ENCODE measurements at regions not wholly inside any gene's neighbourhood (a gene's known extent, or its start where the extent isn't known, plus 50 kb on each side); places are given as distances from the start of the nearest gene placed in this dataset.

DNA sequence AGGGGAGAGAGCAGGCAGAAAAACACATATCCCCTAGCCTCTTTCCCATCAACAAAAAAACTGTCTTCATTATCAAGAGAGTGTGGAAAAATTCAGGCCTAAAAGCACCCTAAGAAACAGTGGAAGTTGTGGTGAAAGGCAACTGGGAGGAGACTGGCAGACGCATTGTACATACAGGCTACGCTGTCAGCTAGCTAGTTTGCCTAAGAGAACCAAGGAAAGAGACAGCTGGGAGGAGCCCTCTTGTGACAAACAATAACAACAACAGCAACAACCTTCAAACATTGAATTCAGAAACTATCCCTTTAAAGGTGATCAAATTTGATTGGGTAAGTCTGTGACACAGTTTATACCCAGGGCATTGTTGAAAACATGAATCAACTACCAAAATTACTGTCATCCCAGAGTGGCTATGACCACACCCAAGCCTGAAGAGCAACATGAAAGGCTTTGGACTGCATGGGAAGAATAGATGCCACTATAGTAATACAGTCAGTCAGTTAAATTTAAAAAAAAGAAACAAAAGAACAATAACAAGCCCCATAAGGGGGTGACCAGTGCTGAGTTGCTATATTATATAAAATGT, 88.9 kb upstream of the CRIM1 start:
- no peak overlapping the region for H3K27ac ChIP-seq
- TF ChIP-seq, protein P1, sequence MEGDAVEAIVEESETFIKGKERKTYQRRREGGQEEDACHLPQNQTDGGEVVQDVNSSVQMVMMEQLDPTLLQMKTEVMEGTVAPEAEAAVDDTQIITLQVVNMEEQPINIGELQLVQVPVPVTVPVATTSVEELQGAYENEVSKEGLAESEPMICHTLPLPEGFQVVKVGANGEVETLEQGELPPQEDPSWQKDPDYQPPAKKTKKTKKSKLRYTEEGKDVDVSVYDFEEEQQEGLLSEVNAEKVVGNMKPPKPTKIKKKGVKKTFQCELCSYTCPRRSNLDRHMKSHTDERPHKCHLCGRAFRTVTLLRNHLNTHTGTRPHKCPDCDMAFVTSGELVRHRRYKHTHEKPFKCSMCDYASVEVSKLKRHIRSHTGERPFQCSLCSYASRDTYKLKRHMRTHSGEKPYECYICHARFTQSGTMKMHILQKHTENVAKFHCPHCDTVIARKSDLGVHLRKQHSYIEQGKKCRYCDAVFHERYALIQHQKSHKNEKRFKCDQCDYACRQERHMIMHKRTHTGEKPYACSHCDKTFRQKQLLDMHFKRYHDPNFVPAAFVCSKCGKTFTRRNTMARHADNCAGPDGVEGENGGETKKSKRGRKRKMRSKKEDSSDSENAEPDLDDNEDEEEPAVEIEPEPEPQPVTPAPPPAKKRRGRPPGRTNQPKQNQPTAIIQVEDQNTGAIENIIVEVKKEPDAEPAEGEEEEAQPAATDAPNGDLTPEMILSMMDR (conservative IDR thresholded peaks at IDR 0.05) = no peak

DNA sequence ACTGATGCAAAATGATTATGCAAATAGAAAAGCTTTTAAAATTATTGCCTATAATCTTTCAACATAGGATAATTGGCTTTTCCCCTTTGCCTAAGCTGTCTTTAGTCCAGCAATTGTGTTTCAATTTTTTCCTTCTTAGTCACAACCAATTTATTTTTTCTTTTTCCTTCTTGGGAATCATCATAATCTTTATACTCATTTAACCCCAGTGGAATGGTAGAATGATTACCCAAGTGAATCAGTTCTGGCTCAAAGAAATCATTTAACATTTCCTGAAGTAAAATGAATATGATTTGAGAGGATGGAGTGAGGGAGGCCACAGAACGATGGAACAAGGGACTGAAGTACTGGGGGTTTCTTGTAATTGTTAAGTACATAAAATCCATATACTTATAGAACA, 93.0 kb upstream of the CRIM1 start:
- no peak overlapping the region for H3K27ac ChIP-seq
- TF ChIP-seq, protein P1 (conservative IDR thresholded peaks at IDR 0.05) = no peak

DNA sequence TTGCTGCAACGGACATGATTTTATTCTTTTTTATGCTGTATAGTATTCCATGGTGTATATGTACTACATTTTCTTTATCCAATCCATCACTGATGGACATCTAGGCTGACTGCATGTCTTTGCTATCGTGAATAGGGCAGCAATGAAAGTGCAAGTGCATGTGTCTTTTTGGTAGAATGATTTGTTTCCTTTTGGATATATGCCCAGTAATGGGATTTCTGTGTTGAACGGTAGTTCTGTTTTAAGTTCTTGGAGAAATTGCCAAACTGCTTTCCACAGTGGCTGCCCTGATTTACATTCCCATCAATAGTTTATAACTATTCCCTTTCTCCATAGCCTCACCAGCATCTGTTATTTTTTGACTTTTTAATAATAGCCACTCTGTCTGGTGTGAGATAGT, 99.7 kb upstream of the CRIM1 start:
- TF ChIP-seq, protein P1 (conservative IDR thresholded peaks at IDR 0.05) = no peak
- H3K27ac ChIP-seq = no peak overlapping the region

DNA sequence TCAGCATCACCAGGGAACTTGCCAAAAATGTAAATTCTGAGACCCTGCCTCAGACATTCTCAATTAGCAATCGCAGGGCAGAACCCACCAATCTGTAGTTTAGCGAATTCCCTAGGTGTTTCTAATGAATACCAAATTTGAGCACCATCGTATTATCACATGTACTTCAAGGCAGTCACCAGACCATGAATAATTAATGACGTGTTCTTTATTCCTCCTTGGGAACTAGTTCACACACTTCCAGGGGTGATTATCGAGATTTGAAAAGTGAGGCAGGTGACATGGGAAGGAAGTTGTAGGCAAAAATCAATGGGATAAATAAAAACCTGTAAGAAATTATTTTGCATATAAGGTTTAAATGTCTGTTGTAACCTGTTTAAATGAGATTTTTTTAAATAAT, 102.5 kb upstream of the CRIM1 start:
- no peak overlapping the region for H3K27ac ChIP-seq
- TF ChIP-seq, protein P1 (conservative IDR thresholded peaks at IDR 0.05) = no peak

DNA sequence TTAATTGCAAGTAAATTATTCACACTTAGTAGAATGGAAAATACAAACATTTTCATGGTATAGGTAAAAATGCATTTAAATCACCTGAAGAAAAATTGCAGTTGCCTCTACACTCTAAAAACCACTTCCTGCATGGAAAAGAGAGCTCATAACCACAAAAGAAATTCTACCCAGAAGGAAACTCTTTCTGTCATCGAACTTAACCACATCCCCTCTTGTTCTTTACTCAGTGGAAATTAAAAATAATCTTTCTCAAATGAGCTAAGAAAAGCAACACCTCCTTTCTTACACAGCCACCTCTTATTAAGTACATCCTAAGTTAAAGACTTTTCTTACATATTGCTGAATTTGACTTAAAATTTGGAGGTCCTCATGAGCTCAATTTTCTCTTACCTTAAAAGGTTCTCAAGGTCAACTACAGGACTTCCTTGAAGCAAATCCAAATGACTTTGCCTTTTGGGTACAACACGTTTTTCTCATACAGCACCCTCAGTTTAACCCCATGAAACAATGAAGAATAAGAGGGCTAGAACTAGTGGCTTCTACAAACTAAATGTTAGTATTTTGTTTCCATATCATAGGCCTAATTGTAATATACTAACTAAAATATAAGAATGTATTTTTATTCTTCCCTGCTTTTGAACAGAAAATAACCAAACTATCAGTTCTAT, 109.1 kb upstream of the CRIM1 start:
- no peak overlapping the region for H3K27ac ChIP-seq
- TF ChIP-seq, protein P1 (conservative IDR thresholded peaks at IDR 0.05) = no peak

DNA sequence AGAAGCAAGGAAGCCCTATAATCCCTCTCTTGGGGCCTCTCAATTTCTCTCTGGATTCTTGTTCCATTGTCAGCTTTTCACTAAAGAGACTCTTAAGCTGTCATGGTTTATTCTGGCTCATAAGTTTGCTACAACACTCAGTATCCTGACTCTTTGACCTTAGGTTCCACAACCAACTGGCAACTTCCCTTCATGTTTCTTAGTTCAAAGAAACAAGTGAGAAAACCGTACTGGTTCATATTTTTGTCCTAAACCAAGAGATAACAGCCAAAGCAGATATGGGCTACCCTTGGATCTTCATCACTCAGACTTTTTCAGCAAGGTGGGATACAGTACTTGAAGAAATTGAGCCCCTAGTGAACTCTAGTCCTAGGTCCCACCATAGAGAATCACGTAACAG, 109.9 kb upstream of the CRIM1 start:
- TF ChIP-seq, protein P1 (conservative IDR thresholded peaks at IDR 0.05) = no peak
- H3K27ac ChIP-seq = no peak overlapping the region

DNA sequence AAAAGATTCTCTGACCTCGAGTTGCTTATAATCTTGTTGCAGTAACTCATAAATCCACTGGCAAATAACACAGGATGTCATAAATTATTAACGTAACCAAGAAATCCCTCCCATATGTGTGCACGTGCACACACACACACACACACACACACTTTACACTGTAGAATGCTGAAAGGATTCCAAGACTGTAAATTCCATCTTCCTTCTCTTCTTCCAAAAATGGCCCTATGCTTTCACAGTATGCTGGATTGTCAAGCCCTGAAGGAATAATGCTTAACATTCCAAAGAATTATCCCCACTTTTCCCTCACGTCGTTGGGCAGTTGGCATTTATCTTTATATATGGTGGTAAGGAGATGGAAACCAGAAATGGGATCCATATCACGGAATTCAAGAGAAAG, 117.5 kb upstream of the CRIM1 start:
- TF ChIP-seq, protein P1 (conservative IDR thresholded peaks at IDR 0.05) = no peak
- no peak overlapping the region for H3K27ac ChIP-seq

Measured in VCaP (cell line).